ENCODE measurements at regions not wholly inside any gene's neighbourhood (a gene's known extent, or its start where the extent isn't known, plus 50 kb on each side); places are given as distances from the start of the nearest gene placed in this dataset.
"Not testable (repeated sequence)": the region's sequence is repeated elsewhere in the genome, so short reads cannot be mapped to it uniquely, and the experiment has no call there.

- H3K4me1 ChIP-seq (ENCODE audit: insufficient read depth, low read length); DNase-seq; POLR2A ChIA-PET; H3K4me1 Mint-ChIP-seq; H3K36me3 ChIP-seq (ENCODE audit: insufficient read depth, low read length); H3K4me3 Mint-ChIP-seq; H3K27me3 ChIP-seq (ENCODE audit: insufficient read depth, low read length, poor library complexity, severe bottlenecking); H3K9me3 Mint-ChIP-seq; H3K9me3 ChIP-seq (ENCODE audit: low read length); CTCF ChIA-PET; H3K36me3 Mint-ChIP-seq; H3K27ac ChIP-seq (ENCODE audit: low read depth, low read length); H3K27ac Mint-ChIP-seq; H3K4me3 ChIP-seq (ENCODE audit: low read length): not testable (repeated sequence)
- peaks cover 9 to 23% of the 10 kb centered on the region in 2 donors for H3K27me3 Mint-ChIP-seq
Measured at GRCh38 chr5:130746641-130747040, 418.4 kb downstream of the HINT1 start.

DNA sequence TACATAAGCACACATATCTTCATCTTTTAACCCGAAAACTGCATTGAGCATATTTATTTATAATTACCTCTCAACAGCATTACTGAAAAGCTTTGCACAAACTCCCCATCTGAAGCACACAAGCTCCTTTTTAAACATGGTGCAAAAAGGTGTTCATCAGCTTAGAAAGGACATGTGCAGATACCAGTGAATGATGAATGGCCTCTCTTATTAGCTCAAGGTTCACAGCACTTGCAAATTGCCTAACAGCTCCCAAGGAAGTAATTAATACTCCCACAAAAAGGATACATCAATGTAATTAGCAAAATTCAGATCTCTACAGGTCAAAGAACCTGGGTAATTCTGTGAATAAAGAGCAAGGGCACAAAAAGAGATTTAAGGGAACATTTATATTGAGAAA lies 422.0 kb downstream of the HINT1 start:
- POLR2A ChIA-PET, result no interaction called here
- H3K9me3 Mint-ChIP-seq, result peaks cover 0 to 20% (median 11%) of the 10 kb centered on the region in 5 donors

DNA sequence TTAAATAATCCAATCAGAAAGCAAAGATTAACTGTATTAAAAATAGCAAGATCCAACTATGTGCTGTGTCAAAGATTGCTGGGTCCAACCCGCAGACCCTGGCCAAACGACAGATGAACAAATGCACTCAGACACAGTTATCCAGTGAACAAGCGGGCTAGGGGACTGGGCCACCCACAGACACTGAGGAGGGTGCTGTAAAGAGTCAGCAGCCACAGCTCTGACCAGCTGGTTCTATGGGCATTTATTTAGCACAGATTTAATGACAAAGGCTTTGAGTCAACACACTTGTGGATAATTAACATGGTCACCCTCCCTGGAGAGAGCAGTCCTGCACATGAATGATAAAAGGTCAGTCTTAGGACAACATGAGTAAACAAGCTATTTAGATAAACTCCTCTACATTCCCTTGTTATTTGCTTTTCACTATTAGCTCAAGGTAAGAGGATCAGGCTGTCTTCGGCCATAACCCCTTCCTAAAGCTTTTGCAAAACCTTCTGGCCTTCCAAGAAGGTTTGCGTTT lies 424.9 kb downstream of the HINT1 start:
- DNase-seq, result no peak
- POLR2A ChIA-PET, result no interaction called here
- no peaks in the 10 kb centered on the region for H3K36me3 Mint-ChIP-seq
- H3K9me3 ChIP-seq (ENCODE audit: low read length), result no peaks in the 10 kb centered on the region
- H3K27me3 ChIP-seq (ENCODE audit: insufficient read depth, low read length, poor library complexity, severe bottlenecking), result no peaks in the 10 kb centered on the region
- H3K27ac Mint-ChIP-seq, result no peak overlapping the region
- H3K4me3 ChIP-seq (ENCODE audit: low read length), result no peak overlapping the region
- no peak overlapping the region for H3K27ac ChIP-seq (ENCODE audit: low read depth, low read length)
- H3K4me3 Mint-ChIP-seq, result no peak overlapping the region
- H3K4me1 Mint-ChIP-seq, result no peaks in the 10 kb centered on the region
- H3K36me3 ChIP-seq (ENCODE audit: insufficient read depth, low read length), result no peaks in the 10 kb centered on the region
- H3K4me1 ChIP-seq (ENCODE audit: insufficient read depth, low read length), result no peaks in the 10 kb centered on the region
- H3K9me3 Mint-ChIP-seq, result peaks cover 0 to 16% (median 11%) of the 10 kb centered on the region in 5 donors
- H3K27me3 Mint-ChIP-seq, result peaks cover 3 to 5% of the 10 kb centered on the region in 2 donors
- CTCF ChIA-PET, result no interaction called here

More for the DNA sequence above, 422.0 kb downstream of the HINT1 start:
- H3K4me1 Mint-ChIP-seq, result no peaks in the 10 kb centered on the region
- DNase-seq, result no peak
- no peak overlapping the region for H3K4me3 Mint-ChIP-seq
- H3K27me3 ChIP-seq (ENCODE audit: insufficient read depth, low read length, poor library complexity, severe bottlenecking), result no peaks in the 10 kb centered on the region
- peaks cover 10 to 23% of the 10 kb centered on the region in 2 donors for H3K27me3 Mint-ChIP-seq
- H3K27ac Mint-ChIP-seq, result no peak overlapping the region
- no peaks in the 10 kb centered on the region for H3K4me1 ChIP-seq (ENCODE audit: insufficient read depth, low read length)
- H3K36me3 Mint-ChIP-seq, result no peaks in the 10 kb centered on the region
- CTCF ChIA-PET, result no interaction called here
- no peaks in the 10 kb centered on the region for H3K36me3 ChIP-seq (ENCODE audit: insufficient read depth, low read length)
- no peaks in the 10 kb centered on the region for H3K9me3 ChIP-seq (ENCODE audit: low read length)
- H3K27ac ChIP-seq (ENCODE audit: low read depth, low read length), result no peak overlapping the region
- H3K4me3 ChIP-seq (ENCODE audit: low read length), result no peak overlapping the region

- ChIA-PET CTCF (no interaction called here), POLR2A (no interaction called here)
- no peaks in the 10 kb centered on the region for H3K4me1 ChIP-seq (ENCODE audit: insufficient read depth, low read length)
- Mint-ChIP-seq H3K4me3 (no peak overlapping the region), H3K36me3 (no peaks in the 10 kb centered on the region), H3K9me3 (peaks cover 10 to 14% (median 10%) of the 10 kb centered on the region in 5 donors), H3K4me1 (no peaks in the 10 kb centered on the region), H3K27ac (no peak overlapping the region), H3K27me3 (peaks cover 0 to 4% of the 10 kb centered on the region in 2 donors)
- no peaks in the 10 kb centered on the region for H3K9me3 ChIP-seq (ENCODE audit: low read length)
- H3K4me3 ChIP-seq (ENCODE audit: low read length), result no peak overlapping the region
- no peaks in the 10 kb centered on the region for H3K36me3 ChIP-seq (ENCODE audit: insufficient read depth, low read length)
- H3K27me3 ChIP-seq (ENCODE audit: insufficient read depth, low read length, poor library complexity, severe bottlenecking), result no peaks in the 10 kb centered on the region
- DNase-seq, result no peak
- H3K27ac ChIP-seq (ENCODE audit: low read depth, low read length), result no peak overlapping the region
Measured at GRCh38 chr5:130731839-130732238, 433.2 kb downstream of the HINT1 start.

DNA sequence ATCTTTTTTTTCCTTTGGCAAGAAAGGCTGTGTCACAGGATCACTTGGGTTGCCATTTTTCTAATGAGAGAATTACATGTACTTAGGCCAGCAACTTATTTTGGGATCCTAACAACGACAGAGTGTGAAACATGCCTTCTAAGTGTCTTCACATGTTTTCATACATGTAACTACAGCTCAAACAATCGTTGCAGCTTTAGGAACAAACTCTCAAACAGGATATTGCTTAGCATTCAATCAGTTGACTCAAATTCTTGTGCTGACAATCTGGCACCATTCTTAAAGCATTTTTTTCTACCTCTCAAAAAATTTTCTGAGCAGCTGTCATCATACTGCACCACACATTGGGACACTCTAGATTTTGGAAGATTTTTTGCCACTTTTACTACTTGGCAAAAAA lies 435.5 kb downstream of the HINT1 start:
- Mint-ChIP-seq H3K9me3 (peaks cover 10 to 14% (median 10%) of the 10 kb centered on the region in 5 donors), H3K4me3 (no peak overlapping the region), H3K4me1 (no peaks in the 10 kb centered on the region), H3K27me3 (peaks cover 0 to 18% of the 10 kb centered on the region in 2 donors), H3K27ac (no peak overlapping the region), H3K36me3 (no peaks in the 10 kb centered on the region)
- Histone ChIP-seq H3K27ac (ENCODE audit: low read depth, low read length) (no peak overlapping the region), H3K4me3 (ENCODE audit: low read length) (no peak overlapping the region), H3K4me1 (ENCODE audit: insufficient read depth, low read length) (no peaks in the 10 kb centered on the region), H3K9me3 (ENCODE audit: low read length) (no peaks in the 10 kb centered on the region), H3K36me3 (ENCODE audit: insufficient read depth, low read length) (no peaks in the 10 kb centered on the region), H3K27me3 (ENCODE audit: insufficient read depth, low read length, poor library complexity, severe bottlenecking) (no peaks in the 10 kb centered on the region)
- ChIA-PET POLR2A (no interaction called here), CTCF (no interaction called here)
- no peak for DNase-seq

DNA sequence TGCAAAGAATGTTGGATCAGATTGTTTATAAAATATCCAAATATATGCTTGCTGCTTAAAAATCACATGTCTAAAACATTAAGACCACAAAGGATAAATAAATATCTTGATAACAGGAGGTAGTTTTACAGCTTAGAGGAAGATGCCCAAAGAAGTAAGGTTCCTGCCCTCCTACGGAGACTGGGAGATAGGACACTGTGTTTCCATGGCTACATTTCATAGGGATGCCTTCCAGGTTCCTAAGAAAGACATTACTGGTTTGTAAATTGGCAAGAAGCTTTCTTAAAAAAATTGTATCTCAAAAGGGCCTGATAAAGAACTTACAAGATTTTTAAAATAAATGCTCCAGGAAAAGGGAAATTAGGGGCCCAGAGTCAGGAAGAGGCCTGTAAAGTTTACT lies 437.2 kb downstream of the HINT1 start:
- H3K27me3 Mint-ChIP-seq, result peaks cover 0 to 22% of the 10 kb centered on the region in 2 donors
- Histone ChIP-seq H3K9me3 (ENCODE audit: low read length) (no peaks in the 10 kb centered on the region), H3K27ac (ENCODE audit: low read depth, low read length) (no peak overlapping the region), H3K36me3 (ENCODE audit: insufficient read depth, low read length) (no peaks in the 10 kb centered on the region), H3K27me3 (ENCODE audit: insufficient read depth, low read length, poor library complexity, severe bottlenecking) (no peaks in the 10 kb centered on the region), H3K4me1 (ENCODE audit: insufficient read depth, low read length) (no peaks in the 10 kb centered on the region), H3K4me3 (ENCODE audit: low read length) (no peak overlapping the region)
- no peaks in the 10 kb centered on the region for H3K36me3 Mint-ChIP-seq
- H3K4me3 Mint-ChIP-seq, result no peak overlapping the region
- no peak overlapping the region for H3K27ac Mint-ChIP-seq
- POLR2A ChIA-PET, result interaction anchor here (0.6 kb wide), 1 partner anchor 962 kb away, joined by 6 read pairs; no protein-coding TSS in a partner anchor
- peaks cover 10 to 14% (median 10%) of the 10 kb centered on the region in 5 donors for H3K9me3 Mint-ChIP-seq
- no peak for DNase-seq
- CTCF ChIA-PET, result no interaction called here
- H3K4me1 Mint-ChIP-seq, result no peaks in the 10 kb centered on the region

DNA sequence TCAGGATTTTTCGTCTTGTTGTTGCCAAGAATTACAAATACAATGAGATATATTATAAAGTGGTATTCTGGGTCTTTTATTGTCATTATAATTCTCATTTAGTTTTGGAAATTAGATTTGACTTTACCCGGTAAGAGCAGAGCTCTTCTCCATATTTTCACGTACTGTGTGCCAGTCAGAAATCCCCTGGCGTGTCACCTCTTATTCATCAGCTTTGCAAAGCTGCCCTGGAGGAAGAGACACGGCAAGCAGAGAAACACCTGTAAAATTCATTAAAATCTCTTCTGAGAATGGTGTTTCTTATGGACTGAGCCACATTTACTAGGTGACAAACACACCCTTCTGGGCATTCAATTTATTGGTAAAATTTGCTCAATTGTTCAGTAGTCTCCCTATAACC lies 440.4 kb downstream of the HINT1 start:
- H3K36me3 ChIP-seq (ENCODE audit: insufficient read depth, low read length), result no peaks in the 10 kb centered on the region
- H3K27me3 ChIP-seq (ENCODE audit: insufficient read depth, low read length, poor library complexity, severe bottlenecking), result no peaks in the 10 kb centered on the region
- H3K27ac Mint-ChIP-seq, result no peak overlapping the region
- peaks cover 0 to 22% of the 10 kb centered on the region in 2 donors for H3K27me3 Mint-ChIP-seq
- H3K4me3 ChIP-seq (ENCODE audit: low read length), result no peak overlapping the region
- ChIA-PET CTCF (no interaction called here), POLR2A (no interaction called here)
- H3K9me3 Mint-ChIP-seq, result peaks cover 0 to under 1% (median 0%) of the 10 kb centered on the region in 5 donors
- no peaks in the 10 kb centered on the region for H3K4me1 ChIP-seq (ENCODE audit: insufficient read depth, low read length)
- H3K27ac ChIP-seq (ENCODE audit: low read depth, low read length), result no peak overlapping the region
- no peak overlapping the region for H3K4me3 Mint-ChIP-seq
- H3K4me1 Mint-ChIP-seq, result no peaks in the 10 kb centered on the region
- H3K36me3 Mint-ChIP-seq, result no peaks in the 10 kb centered on the region
- DNase-seq, result no peak
- H3K9me3 ChIP-seq (ENCODE audit: low read length), result no peaks in the 10 kb centered on the region

GRCh38 chr5:130720355-130720754 lies 444.7 kb downstream of the HINT1 start:
- ChIA-PET POLR2A (no interaction called here), CTCF (no interaction called here)
- Mint-ChIP-seq H3K27me3 (peaks cover 9 to 39% of the 10 kb centered on the region in 2 donors), H3K4me1 (no peaks in the 10 kb centered on the region), H3K4me3 (no peak overlapping the region), H3K36me3 (no peaks in the 10 kb centered on the region), H3K9me3 (peaks cover 0 to 3% (median 0%) of the 10 kb centered on the region in 5 donors), H3K27ac (no peak overlapping the region)
- Histone ChIP-seq H3K9me3 (ENCODE audit: low read length) (no peaks in the 10 kb centered on the region), H3K27me3 (ENCODE audit: insufficient read depth, low read length, poor library complexity, severe bottlenecking) (no peaks in the 10 kb centered on the region), H3K4me1 (ENCODE audit: insufficient read depth, low read length) (no peaks in the 10 kb centered on the region), H3K4me3 (ENCODE audit: low read length) (no peak overlapping the region), H3K27ac (ENCODE audit: low read depth, low read length) (no peak overlapping the region), H3K36me3 (ENCODE audit: insufficient read depth, low read length) (no peaks in the 10 kb centered on the region)
- no peak for DNase-seq

DNA sequence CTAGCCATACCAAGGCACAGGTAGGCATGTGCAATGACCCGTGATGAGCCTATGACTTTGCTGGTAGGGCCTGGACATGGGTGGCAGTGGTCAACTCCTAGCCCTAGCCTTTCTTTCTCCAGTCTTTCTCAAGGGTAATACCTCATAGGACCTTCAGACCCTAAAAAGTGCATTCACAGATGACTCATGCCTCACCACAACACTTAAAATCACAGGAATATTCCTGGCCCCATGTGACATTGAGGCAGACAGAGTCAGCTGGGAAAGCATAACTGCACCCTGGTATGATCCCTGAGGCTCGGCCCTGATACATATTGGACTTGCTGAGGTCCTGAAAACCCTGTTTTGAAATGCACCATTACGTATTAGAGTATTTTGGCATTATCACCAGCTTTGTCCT lies 449.5 kb downstream of the HINT1 start:
- Mint-ChIP-seq H3K27ac (no peak overlapping the region), H3K36me3 (no peaks in the 10 kb centered on the region)
- CTCF ChIA-PET, result no interaction called here

More for the DNA sequence above, 449.5 kb downstream of the HINT1 start:
- Histone ChIP-seq H3K36me3 (ENCODE audit: insufficient read depth, low read length) (no peaks in the 10 kb centered on the region), H3K4me3 (ENCODE audit: low read length) (no peak overlapping the region), H3K27me3 (ENCODE audit: insufficient read depth, low read length, poor library complexity, severe bottlenecking) (no peaks in the 10 kb centered on the region), H3K4me1 (ENCODE audit: insufficient read depth, low read length) (no peaks in the 10 kb centered on the region), H3K9me3 (ENCODE audit: low read length) (no peaks in the 10 kb centered on the region), H3K27ac (ENCODE audit: low read depth, low read length) (no peak overlapping the region)
- no peaks in the 10 kb centered on the region for H3K4me1 Mint-ChIP-seq
- POLR2A ChIA-PET, result no interaction called here
- no peak for DNase-seq
- H3K27me3 Mint-ChIP-seq, result peaks cover 9 to 43% of the 10 kb centered on the region in 2 donors
- H3K4me3 Mint-ChIP-seq, result no peak overlapping the region
- peaks cover 0 to 3% (median 0%) of the 10 kb centered on the region in 5 donors for H3K9me3 Mint-ChIP-seq

All from CD8-positive, alpha-beta memory T cell (primary cell).